ENCODE measurements at regions not wholly inside any gene's neighbourhood (a gene's known extent, or its start where the extent isn't known, plus 50 kb on each side); places are given as distances from the start of the nearest gene placed in this dataset.

DNA sequence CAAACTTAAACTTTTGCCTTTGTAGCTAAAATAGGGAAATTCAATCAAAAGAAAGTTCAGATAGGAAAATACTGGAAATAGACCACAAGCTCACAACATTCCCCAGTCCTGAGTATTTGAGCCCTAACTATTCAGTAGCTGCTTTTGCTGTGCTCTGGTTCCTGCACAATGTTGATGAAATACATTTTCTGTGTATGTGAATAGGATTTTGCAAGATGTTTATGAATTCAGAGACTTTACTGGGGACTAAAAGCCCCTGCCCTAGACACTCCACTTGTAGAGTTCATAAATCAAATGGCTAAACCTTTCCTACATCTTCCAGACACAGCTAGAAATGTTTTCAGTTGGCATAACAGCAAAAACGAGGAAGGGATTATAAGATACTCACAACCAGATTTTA is 105.9 kb downstream of the FBXO8 start:
- TF ChIP-seq FOXK2 (IDR thresholded peaks at IDR 0.05): no peak
- TF ChIP-seq FOXM1 (IDR thresholded peaks at IDR 0.05; ENCODE audit: borderline replicate concordance): no peak

Measured in HEK293T (cell line).